Renal pelvis (tissue), 1 donor: ENCODE measurements at regions not wholly inside any gene's neighbourhood (a gene's known extent, or its start where the extent isn't known, plus 50 kb on each side); places are given as distances from the start of the nearest gene placed in this dataset.
"Not testable (repeated sequence)": the region's sequence is repeated elsewhere in the genome, so short reads cannot be mapped to it uniquely, and the experiment has no call there.

Experiments
- DNase-seq: peaks from one replicate; pipeline ENCODE4 v3.0.0-alpha.2; 2013

- DNase-seq, result no peak
Measured at GRCh38 chr2:65605058-65605742, 172.8 kb upstream of the SPRED2 start.

GRCh38 chr2:65604246-65604645 is 171.8 kb upstream of the SPRED2 start:
- DNase-seq, result no peak

- DNase-seq, result no peak
Measured at GRCh38 chr2:65602603-65603235, 170.3 kb upstream of the SPRED2 start.

GRCh38 chr2:65600871-65601270 is 168.5 kb upstream of the SPRED2 start:
- not testable (repeated sequence) for DNase-seq

GRCh38 chr2:65600351-65600750 is 168.0 kb upstream of the SPRED2 start:
- DNase-seq, result not testable (repeated sequence)

- DNase-seq, result no peak
Measured at GRCh38 chr2:65599693-65600092, 167.3 kb upstream of the SPRED2 start.

GRCh38 chr2:65598996-65599395 is 166.6 kb upstream of the SPRED2 start:
- DNase-seq, result no peak

GRCh38 chr2:65598264-65598663 is 165.9 kb upstream of the SPRED2 start:
- no peak for DNase-seq

GRCh38 chr2:65595630-65596029 is 163.2 kb upstream of the SPRED2 start:
- DNase-seq, result no peak

- no peak for DNase-seq
Measured at GRCh38 chr2:65594150-65594549, 161.8 kb upstream of the SPRED2 start.

- no peak for DNase-seq
Measured at GRCh38 chr2:65589667-65590066, 157.3 kb upstream of the SPRED2 start.

- DNase-seq, result no peak
Measured at GRCh38 chr2:65587779-65588178, 155.4 kb upstream of the SPRED2 start.

GRCh38 chr2:65586516-65586915 is 154.1 kb upstream of the SPRED2 start:
- no peak for DNase-seq

GRCh38 chr2:65583061-65583460 is 150.7 kb upstream of the SPRED2 start:
- DNase-seq, result no peak

GRCh38 chr2:65582364-65582763 is 150.0 kb upstream of the SPRED2 start:
- DNase-seq, result no peak

GRCh38 chr2:65580824-65581223 is 148.4 kb upstream of the SPRED2 start:
- DNase-seq, result no peak

- no peak for DNase-seq
Measured at GRCh38 chr2:65579506-65580235, 147.3 kb upstream of the SPRED2 start.

GRCh38 chr2:65577654-65578053 is 145.3 kb upstream of the SPRED2 start:
- DNase-seq, result no peak

GRCh38 chr2:65576861-65577601 is 144.6 kb upstream of the SPRED2 start:
- DNase-seq, result no peak

- DNase-seq, result no peak
Measured at GRCh38 chr2:65576278-65576677, 143.9 kb upstream of the SPRED2 start.

GRCh38 chr2:65574993-65575392 is 142.6 kb upstream of the SPRED2 start:
- DNase-seq, result no peak

- DNase-seq, result not testable (repeated sequence)
Measured at GRCh38 chr2:65568656-65569440, 136.4 kb upstream of the SPRED2 start.
